OCI-LY3 (cell line): ENCODE measurements at regions not wholly inside any gene's neighbourhood (a gene's known extent, or its start where the extent isn't known, plus 50 kb on each side); places are given as distances from the start of the nearest gene placed in this dataset.
A peak's percentile ranks its signal among the peaks of the same experiment; 100 is the strongest.

Experiments used
- H2AFZ ChIP-seq: fragments of 200-600, 300-600 bp; shearing (Covaris generic); 2 replicates; pipeline ENCODE4 v1.6.0; 2014; ENCODE audit warnings: antibody characterized with exemption, low read depth, low read length
- H3K27ac ChIP-seq: fragments of 200-600, 300-600 bp; sonication (generic); 2 replicates; pipeline ENCODE4 v1.5.1; 2014; ENCODE audit warnings: mild to moderate bottlenecking, low read length, moderate library complexity, mixed read lengths
- H3K27me3 ChIP-seq: fragments of 200-600, 300-600 bp; sonication (generic); 2 replicates; pipeline ENCODE4 v1.6.1; 2014; ENCODE audit warnings: low read depth, low read length, mixed read lengths
- H3K36me3 ChIP-seq: fragments of 200-600, 300-600 bp; sonication (generic); replicated peaks from 2 replicates; pipeline ENCODE3; 2014; ENCODE audit warnings: low read depth, low read length, mixed read lengths
- H3K4me1 ChIP-seq: fragments of 300-600, 200-600 bp; sonication (generic); 2 replicates; pipeline ENCODE4 v1.6.1; 2014; ENCODE audit warnings: low read length, mixed read lengths
- H3K4me2 ChIP-seq: fragments of 200-600, 300-600 bp; sonication (generic); 2 replicates; pipeline ENCODE4 v1.6.1; 2014; ENCODE audit warnings: low read length, mixed read lengths
- H3K4me3 ChIP-seq: fragments of 300-600, 200-600 bp; sonication (generic); 2 replicates; pipeline ENCODE4 v1.5.1; 2014; ENCODE audit warnings: antibody characterized with exemption, mild to moderate bottlenecking, low read length, moderate library complexity
- H3K79me2 ChIP-seq: fragments of 300-600, 200-600 bp; shearing (Covaris generic); 2 replicates; pipeline ENCODE4 v1.6.1; 2014; ENCODE audit warnings: mild to moderate bottlenecking, low read length, mixed read lengths
- H3K9ac ChIP-seq: fragments of 300-600, 200-600 bp; shearing (Covaris generic); 2 replicates; pipeline ENCODE4 v1.6.0; 2014; ENCODE audit warnings: mild to moderate bottlenecking, low read length, moderate library complexity
- H3K9me3 ChIP-seq: fragments of 200-600, 300-600 bp; shearing (Covaris generic); 2 replicates; pipeline ENCODE4 v1.6.1; 2014; ENCODE audit warnings: low read length, mixed read lengths; ENCODE audit not compliant: insufficient read depth
- H4K20me1 ChIP-seq: fragments of 200-600, 300-600 bp; sonication (generic); 2 replicates; pipeline ENCODE4 v1.6.1; 2016; ENCODE audit warnings: low read length, mixed read lengths; ENCODE audit not compliant: insufficient read depth
- EZH2phosphoT487 ChIP-seq: fragments of 200-600 bp; shearing (Covaris generic); IDR thresholded peaks from 2 replicates; pipeline ENCODE4 v1.6.1; 2018; ENCODE audit warnings: antibody characterized with exemption, mixed run types, low read depth
- TF ChIP-seq, protein P1 (sequence below): fragments of 200-600, 300-600 bp; sonication (generic); IDR thresholded peaks from 2 replicates; pipeline ENCODE4 v1.5.1; 2014; ENCODE audit warnings: antibody characterized with exemption, low read length, low read depth

DNA sequence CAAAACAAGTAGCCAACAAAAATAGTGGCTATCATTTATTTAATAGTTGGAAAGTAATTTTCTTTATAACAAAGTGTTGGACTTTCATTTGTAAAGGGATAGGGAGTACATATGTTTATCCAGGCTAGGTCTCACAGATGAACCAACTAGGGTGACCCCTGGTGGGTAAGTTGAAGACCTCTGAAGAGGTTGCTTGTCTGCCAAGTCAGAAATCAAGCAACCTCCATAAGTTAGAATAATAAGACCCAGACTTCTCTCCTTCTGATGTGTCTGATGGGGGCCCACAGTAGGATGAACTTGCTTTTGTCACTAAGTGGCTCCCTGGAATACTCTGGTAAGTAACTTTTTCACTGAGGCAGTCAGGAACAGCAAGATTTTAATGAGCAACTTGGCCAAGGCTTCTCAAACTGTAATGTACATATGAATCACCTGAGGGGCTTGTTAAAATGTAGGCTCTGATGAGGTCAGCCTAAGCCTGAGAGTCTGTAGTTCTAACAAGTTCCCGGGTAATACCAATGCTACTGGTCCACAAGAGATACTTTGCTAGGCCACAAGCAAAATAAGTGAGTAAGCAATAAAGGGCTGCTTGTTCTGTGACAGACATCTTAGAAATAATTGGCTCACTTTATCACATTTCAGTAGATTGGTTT, 319.6 kb downstream of the PIK3C3 start:
- Histone ChIP-seq H3K36me3 (no peaks in the 10 kb centered on the region), H3K4me3 (no peak overlapping the region), H3K27me3 (no peaks in the 10 kb centered on the region), H2AFZ (no peak overlapping the region), H3K27ac (no peak overlapping the region), H3K79me2 (no peaks in the 10 kb centered on the region), H4K20me1 (no peaks in the 10 kb centered on the region), H3K9ac (no peak overlapping the region), H3K4me1 (no peaks in the 10 kb centered on the region), H3K9me3 (no peaks in the 10 kb centered on the region), H3K4me2 (no peak overlapping the region)
- TF ChIP-seq, protein P1, sequence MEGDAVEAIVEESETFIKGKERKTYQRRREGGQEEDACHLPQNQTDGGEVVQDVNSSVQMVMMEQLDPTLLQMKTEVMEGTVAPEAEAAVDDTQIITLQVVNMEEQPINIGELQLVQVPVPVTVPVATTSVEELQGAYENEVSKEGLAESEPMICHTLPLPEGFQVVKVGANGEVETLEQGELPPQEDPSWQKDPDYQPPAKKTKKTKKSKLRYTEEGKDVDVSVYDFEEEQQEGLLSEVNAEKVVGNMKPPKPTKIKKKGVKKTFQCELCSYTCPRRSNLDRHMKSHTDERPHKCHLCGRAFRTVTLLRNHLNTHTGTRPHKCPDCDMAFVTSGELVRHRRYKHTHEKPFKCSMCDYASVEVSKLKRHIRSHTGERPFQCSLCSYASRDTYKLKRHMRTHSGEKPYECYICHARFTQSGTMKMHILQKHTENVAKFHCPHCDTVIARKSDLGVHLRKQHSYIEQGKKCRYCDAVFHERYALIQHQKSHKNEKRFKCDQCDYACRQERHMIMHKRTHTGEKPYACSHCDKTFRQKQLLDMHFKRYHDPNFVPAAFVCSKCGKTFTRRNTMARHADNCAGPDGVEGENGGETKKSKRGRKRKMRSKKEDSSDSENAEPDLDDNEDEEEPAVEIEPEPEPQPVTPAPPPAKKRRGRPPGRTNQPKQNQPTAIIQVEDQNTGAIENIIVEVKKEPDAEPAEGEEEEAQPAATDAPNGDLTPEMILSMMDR, result peak; percentile 89
- no peak for TF ChIP-seq EZH2phosphoT487

DNA sequence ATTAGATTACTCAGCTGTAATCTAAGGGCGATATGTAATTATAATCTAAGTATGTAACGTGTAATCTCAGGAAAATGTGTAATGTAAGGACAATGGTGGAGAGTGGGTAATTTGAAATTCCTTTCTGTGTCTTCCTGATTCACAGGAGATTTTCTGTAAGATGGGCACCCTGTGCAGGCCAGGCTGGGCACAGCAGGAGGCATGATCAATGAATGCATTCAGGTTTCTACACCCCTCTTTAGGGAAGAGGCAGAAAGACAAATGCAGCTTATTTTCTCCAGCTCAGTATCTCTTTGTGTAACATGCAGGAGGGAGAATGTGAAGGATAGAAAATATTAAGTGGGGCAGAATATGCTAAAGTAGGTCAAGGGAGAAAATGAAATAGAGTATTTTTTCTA, 320.1 kb downstream of the PIK3C3 start:
- no peak overlapping the region for H3K4me2 ChIP-seq
- no peaks in the 10 kb centered on the region for H3K36me3 ChIP-seq
- H3K9me3 ChIP-seq, result no peaks in the 10 kb centered on the region
- H3K9ac ChIP-seq, result no peak overlapping the region
- H3K4me1 ChIP-seq, result no peaks in the 10 kb centered on the region
- TF ChIP-seq, protein P1, result no peak
- no peak for TF ChIP-seq EZH2phosphoT487
- no peak overlapping the region for H2AFZ ChIP-seq
- H3K27ac ChIP-seq, result no peak overlapping the region
- no peaks in the 10 kb centered on the region for H4K20me1 ChIP-seq
- H3K79me2 ChIP-seq, result no peaks in the 10 kb centered on the region
- no peak overlapping the region for H3K4me3 ChIP-seq
- H3K27me3 ChIP-seq, result no peaks in the 10 kb centered on the region

DNA sequence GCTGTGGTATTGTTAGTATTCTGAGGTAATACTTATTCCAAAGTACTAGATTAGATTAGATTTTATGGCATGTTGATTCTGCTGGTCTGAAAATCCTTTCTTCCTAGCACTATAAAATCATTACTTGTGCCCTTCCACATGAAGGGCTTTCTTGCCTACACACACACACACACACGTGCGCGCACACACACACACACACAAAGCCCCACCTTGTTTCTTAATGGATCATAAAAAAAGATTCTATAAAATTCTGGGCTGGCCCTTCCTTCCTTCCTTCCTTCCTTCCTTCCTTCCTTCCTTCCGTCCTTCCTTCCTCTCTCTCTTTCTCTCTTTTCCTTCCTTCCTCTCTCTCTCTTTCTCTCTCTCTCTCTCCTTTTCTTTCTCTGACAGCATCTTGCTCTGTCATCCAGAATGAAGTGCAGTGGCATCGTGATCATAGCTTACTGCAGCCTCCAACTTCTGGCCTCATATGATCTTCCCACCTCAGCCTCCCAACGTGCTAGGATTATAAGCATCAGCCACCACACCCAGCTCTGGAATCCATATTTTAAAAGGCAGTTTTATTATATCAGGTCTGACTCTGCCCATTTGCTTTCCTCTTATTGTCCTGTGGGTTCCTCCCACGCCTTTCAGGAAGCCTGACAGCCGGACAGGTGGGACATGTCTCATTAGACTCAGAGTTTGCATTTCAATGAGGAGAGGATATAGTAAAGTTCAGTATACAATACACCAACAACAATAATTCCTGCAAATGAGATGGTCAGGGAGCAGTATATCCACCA, 321.1 kb downstream of the PIK3C3 start:
- Histone ChIP-seq H3K79me2 (no peaks in the 10 kb centered on the region), H4K20me1 (no peaks in the 10 kb centered on the region), H3K9ac (no peak overlapping the region), H3K27me3 (no peaks in the 10 kb centered on the region), H3K27ac (no peak overlapping the region), H3K4me2 (no peak overlapping the region), H3K9me3 (no peaks in the 10 kb centered on the region), H3K4me1 (no peaks in the 10 kb centered on the region), H3K4me3 (no peak overlapping the region), H2AFZ (0 out of 2 replicates have a peak overlapping the region, but pooled peaks have one; percentile 4), H3K36me3 (no peaks in the 10 kb centered on the region)
- TF ChIP-seq, protein P1, result no peak
- no peak for TF ChIP-seq EZH2phosphoT487

DNA sequence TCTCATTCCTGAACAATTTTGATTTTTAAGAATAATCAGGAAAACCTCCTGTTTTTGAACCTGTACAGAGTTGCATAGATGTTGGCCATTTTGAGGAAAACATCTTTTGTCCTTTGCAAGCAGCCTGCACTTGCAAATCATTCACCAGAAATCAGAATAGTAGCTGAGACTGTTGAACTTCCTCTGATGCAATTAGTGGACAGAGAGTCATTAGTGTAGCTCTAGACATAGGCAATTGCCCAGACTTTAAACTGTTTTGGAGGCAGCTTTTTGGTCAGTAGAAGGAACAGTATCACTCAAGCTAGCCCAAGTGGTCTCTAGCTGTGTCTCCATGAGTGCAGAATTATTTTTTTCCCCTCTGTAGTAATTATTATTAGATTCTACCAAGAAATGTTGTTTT, 326.1 kb downstream of the PIK3C3 start:
- no peaks in the 10 kb centered on the region for H3K4me1 ChIP-seq

More for the DNA sequence above, 326.1 kb downstream of the PIK3C3 start:
- Histone ChIP-seq H2AFZ (no peak overlapping the region), H3K27me3 (no peaks in the 10 kb centered on the region), H3K4me3 (no peak overlapping the region), H3K4me2 (no peak overlapping the region), H3K9ac (no peak overlapping the region), H3K79me2 (no peaks in the 10 kb centered on the region), H3K9me3 (no peaks in the 10 kb centered on the region), H3K27ac (no peak overlapping the region), H4K20me1 (no peaks in the 10 kb centered on the region), H3K36me3 (no peaks in the 10 kb centered on the region)
- no peak for TF ChIP-seq EZH2phosphoT487
- TF ChIP-seq, protein P1, result no peak
